ENCODE measurements at regions not wholly inside any gene's neighbourhood (a gene's known extent, or its start where the extent isn't known, plus 50 kb on each side); places are given as distances from the start of the nearest gene placed in this dataset.

- no peak overlapping the region for H3K4me3 ChIP-seq (replicated peaks; ENCODE audit: low read depth, low read length)
- TF ChIP-seq CTCF (IDR thresholded peaks at IDR 0.05; ENCODE audit: low read depth, low read length, missing control alignments), result no peak
- no peak for DNase-seq (ENCODE audit: extremely low read depth, low read depth)
Observed at GRCh38 chr7:33819658-33820057, 85.7 kb upstream of the BMPER start.

DNA sequence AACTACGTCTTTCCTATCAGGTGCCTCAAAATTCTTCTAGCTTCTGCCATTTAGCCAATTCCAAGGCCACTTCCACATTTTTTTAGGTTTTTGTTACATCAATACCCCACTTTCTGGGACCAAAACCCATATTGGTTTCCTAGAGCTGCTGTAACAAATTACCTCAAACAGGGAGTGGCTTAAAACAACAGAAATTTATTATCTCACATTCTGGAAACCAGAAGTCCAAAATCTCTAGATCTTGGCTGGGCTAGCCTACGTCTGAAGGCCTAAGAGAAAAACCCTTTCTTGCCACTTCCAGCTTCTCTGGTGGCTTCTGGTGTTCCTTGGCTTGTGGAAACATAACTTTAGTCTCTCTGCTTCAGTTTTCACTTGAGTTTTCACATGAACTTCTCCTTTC lies 85.1 kb upstream of the BMPER start:
- TF ChIP-seq CTCF (IDR thresholded peaks at IDR 0.05; ENCODE audit: low read depth, low read length, missing control alignments), result no peak
- H3K4me3 ChIP-seq (replicated peaks; ENCODE audit: low read depth, low read length), result no peak overlapping the region
- no peak for DNase-seq (ENCODE audit: extremely low read depth, low read depth)

DNA sequence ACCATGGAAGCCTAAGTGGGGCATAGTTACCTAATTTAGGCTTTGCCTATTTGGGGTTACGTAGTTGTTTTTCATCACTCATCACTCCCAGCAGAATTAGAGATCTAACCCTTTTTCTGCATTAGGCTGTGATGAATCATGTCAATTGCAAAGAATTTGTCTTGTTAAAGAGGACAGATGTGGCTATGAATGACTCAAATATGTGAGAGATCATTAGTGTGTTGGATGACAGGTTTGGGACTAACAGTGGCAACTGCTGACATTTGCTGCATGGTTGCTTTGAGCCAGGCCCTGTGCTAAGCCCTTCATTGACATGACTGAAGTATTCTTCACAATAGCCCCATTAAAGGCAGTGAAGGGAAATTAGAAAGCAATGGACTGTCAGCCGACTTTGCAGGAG lies 83.4 kb upstream of the BMPER start:
- TF ChIP-seq CTCF (IDR thresholded peaks at IDR 0.05; ENCODE audit: low read depth, low read length, missing control alignments), result no peak
- H3K4me3 ChIP-seq (replicated peaks; ENCODE audit: low read depth, low read length), result no peak overlapping the region
- DNase-seq (ENCODE audit: extremely low read depth, low read depth), result no peak

DNA sequence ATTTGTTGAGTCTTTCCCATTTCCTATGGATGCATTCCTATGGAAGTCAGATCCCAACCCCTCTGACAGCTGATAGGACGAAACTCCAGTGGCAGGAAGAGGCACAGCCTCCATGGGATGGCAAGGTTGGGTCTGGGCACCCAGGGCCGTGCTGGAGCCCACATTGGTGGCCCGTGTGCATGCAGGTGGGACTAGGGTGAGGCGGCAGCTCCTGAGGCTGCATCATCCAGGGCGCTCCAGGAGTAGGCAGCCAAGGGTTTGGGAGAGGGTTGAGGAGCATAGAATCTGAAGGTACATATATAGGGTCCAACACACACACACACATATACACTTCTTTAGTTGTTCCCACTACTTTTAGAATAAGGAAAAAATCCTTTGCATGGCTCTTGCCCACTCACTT lies 81.4 kb upstream of the BMPER start:
- no peak overlapping the region for H3K4me3 ChIP-seq (replicated peaks; ENCODE audit: low read depth, low read length)
- no peak for TF ChIP-seq CTCF (IDR thresholded peaks at IDR 0.05; ENCODE audit: low read depth, low read length, missing control alignments)
- DNase-seq (ENCODE audit: extremely low read depth, low read depth), result no peak

DNA sequence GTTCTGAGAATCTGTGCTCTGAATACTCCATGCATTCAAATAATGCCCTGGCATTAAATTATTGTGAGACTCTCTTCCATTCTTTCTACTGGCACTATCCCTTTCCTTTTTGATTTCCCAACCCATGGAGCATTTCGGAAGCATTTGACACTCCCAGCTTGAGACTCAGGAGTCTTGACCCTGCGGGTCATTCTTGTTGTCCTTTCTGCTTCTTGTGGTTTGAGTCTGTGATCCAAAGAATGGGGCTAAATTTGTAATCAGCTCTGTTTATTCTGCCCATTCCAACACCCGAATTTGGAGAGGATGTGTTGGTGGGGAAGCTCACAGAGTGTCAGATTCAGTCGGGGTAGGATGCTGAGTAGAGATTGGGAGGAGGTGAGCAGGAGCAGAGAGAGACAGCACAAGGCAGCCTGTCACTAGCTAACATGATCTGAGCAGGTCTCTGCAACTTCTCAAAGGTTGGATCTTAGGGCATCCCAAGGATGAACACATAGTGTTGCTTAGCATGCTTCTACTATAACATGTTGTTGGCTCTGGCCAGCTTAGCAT lies 80.4 kb upstream of the BMPER start:
- H3K4me3 ChIP-seq (replicated peaks; ENCODE audit: low read depth, low read length), result no peak overlapping the region
- no peak for DNase-seq (ENCODE audit: extremely low read depth, low read depth)
- no peak for TF ChIP-seq CTCF (IDR thresholded peaks at IDR 0.05; ENCODE audit: low read depth, low read length, missing control alignments)

DNA sequence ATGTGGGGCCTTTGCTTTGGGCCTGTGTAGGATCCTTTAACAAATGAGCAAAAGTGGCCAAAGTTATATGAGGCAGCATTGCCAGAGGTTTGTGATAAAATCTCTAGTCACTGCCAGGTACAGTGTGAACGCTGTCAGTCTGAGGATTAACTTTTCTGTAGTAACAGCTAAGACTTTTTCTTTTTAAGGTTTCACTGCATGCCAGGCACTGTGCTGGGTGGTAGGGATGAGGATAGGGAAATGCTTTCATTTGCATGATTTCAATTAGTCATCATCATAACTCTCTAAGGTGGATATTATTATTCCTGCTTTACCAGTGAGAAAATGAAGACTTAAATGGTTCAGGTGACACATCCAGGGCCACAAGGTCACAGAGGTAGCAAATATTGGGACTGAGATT lies 79.7 kb upstream of the BMPER start:
- H3K4me3 ChIP-seq (replicated peaks; ENCODE audit: low read depth, low read length), result no peak overlapping the region
- no peak for DNase-seq (ENCODE audit: extremely low read depth, low read depth)
- no peak for TF ChIP-seq CTCF (IDR thresholded peaks at IDR 0.05; ENCODE audit: low read depth, low read length, missing control alignments)

GRCh38 chr7:33829536-33829935 lies 75.8 kb upstream of the BMPER start:
- no peak for DNase-seq (ENCODE audit: extremely low read depth, low read depth)
- TF ChIP-seq CTCF (IDR thresholded peaks at IDR 0.05; ENCODE audit: low read depth, low read length, missing control alignments), result no peak
- H3K4me3 ChIP-seq (replicated peaks; ENCODE audit: low read depth, low read length), result no peak overlapping the region
